GM12878 (cell line): ENCODE measurements at regions not wholly inside any gene's neighbourhood (a gene's known extent, or its start where the extent isn't known, plus 50 kb on each side); places are given as distances from the start of the nearest gene placed in this dataset.

ENCODE experiments used
- ATAC-seq: fragments of 200-7000 bp; cut with Tn5 transposase; 3 replicates; pipeline ENCODE4 v1.9.1; 2020; ENCODE audit warnings: mild to moderate bottlenecking, moderate library complexity
- BruUV-seq: library from RNA; stranded (reverse); fragments of 400-500 nt; replicated peaks from 2 replicates; lab custom pipeline; 2021; lab: Mats Ljungman, UMichigan
- CTCF ChIA-PET: fragments of 300-600 bp; sonication (Branson Sonifier 250); formaldehyde crosslinking; extraction: SDS; loops from one replicate; lab custom pipeline; 2021; ENCODE audit warnings: inconsistent platforms; lab: Yijun Ruan, JAX
- POLR2A ChIA-PET: fragments of 350-600 bp; formaldehyde crosslinking; extraction: SDS; loops from one replicate; lab custom pipeline; 2021; ENCODE audit warnings: inconsistent platforms; lab: Charles Lee
- RAD21 ChIA-PET: fragments of 300-600 bp; sonication (Branson Sonifier 250); formaldehyde crosslinking; loops from one replicate; lab custom pipeline; 2023; ENCODE audit warnings: antibody characterized with exemption; ENCODE audit not compliant: unreplicated experiment; lab: Charles Lee
- SMC1A ChIA-PET: fragments of 300-600 bp; sonication (Branson Sonifier 250); formaldehyde crosslinking; loops from one replicate; lab custom pipeline; 2023; ENCODE audit not compliant: unreplicated experiment, uncharacterized antibody; lab: Charles Lee
- DNase-seq: peaks from one replicate; pipeline ENCODE4 v3.0.0-alpha.2; 2011; ENCODE audit warnings: low read depth, low spot score
- FAIRE-seq: peaks from 3 replicates; lab custom pipeline; 2011; peaks lifted over from hg19 to GRCh38; lab: Jason Lieb, UNC
- H2AFZ ChIP-seq: 2 replicates; pipeline ENCODE4 v1.6.0; 2011; ENCODE audit warnings: low read depth, low read length, control low read depth; ENCODE audit not compliant: control insufficient read depth
- H3K27ac ChIP-seq: 2 replicates; pipeline ENCODE4 v1.5.1; 2011; ENCODE audit warnings: control low read depth; ENCODE audit not compliant: control insufficient read depth, insufficient read depth
- H3K27me3 ChIP-seq, 2 experiments: replicated peaks in 1 of 2; 2 replicates each; pipeline versions ENCODE4 v1.6.0 to v1.6.1; 2011; ENCODE audit warnings: low read length in 1 of 2; ENCODE audit not compliant: control insufficient read depth in 2 of 2, insufficient read depth in 2 of 2
- H3K36me3 ChIP-seq, 2 experiments: 2 replicates each; pipeline ENCODE4 v1.5.1; 2011; ENCODE audit warnings: low read length in 1 of 2; ENCODE audit not compliant: control insufficient read depth in 2 of 2, insufficient read depth in 2 of 2
- H3K4me1 ChIP-seq: 2 replicates; pipeline ENCODE4 v1.6.1; 2011; ENCODE audit warnings: mild to moderate bottlenecking, low read length, moderate library complexity, mixed read lengths; ENCODE audit not compliant: control insufficient read depth, insufficient read depth
- H3K4me2 ChIP-seq: 2 replicates; pipeline ENCODE4 v1.6.0; 2011; ENCODE audit warnings: control low read depth; ENCODE audit not compliant: control insufficient read depth, insufficient read depth
- H3K4me3 ChIP-seq: fragments of 200-600 bp; sonication (generic); 2 replicates; pipeline ENCODE4 v1.5.1; 2016
- H3K79me2 ChIP-seq: 2 replicates; pipeline ENCODE4 v1.6.0; 2011; ENCODE audit warnings: low read length; ENCODE audit not compliant: control insufficient read depth, insufficient read depth
- H3K9ac ChIP-seq: 2 replicates; pipeline ENCODE4 v1.8.0; 2011; ENCODE audit warnings: low read length, control low read depth, mixed read lengths; ENCODE audit not compliant: control insufficient read depth, insufficient read depth
- H3K9me3 ChIP-seq: replicated peaks from 3 replicates; pipeline ENCODE4 v1.5.1; 2011; ENCODE audit warnings: mild to moderate bottlenecking, low read length; ENCODE audit not compliant: control insufficient read depth, insufficient read depth
- H4K20me1 ChIP-seq: 2 replicates; pipeline ENCODE4 v1.6.0; 2011; ENCODE audit not compliant: control insufficient read depth, insufficient read depth
- MYB ChIP-seq: fragments of 150-350 bp; IDR thresholded peaks from 2 replicates; pipeline ENCODE4 v1.6.1; 2014; ENCODE audit warnings: mild to moderate bottlenecking, low read depth, low read length, borderline replicate concordance
- NRF1 ChIP-seq: conservative IDR thresholded peaks from 2 replicates; pipeline ENCODE4 v1.6.1; 2011; ENCODE audit warnings: mild to moderate bottlenecking, low read depth, low read length, improper control_type of control experiment
- RAD21 ChIP-seq: IDR thresholded peaks from 2 replicates; pipeline ENCODE4 v1.6.1; 2011; ENCODE audit warnings: mild to moderate bottlenecking, low read depth, low read length, moderate library complexity; ENCODE audit not compliant: insufficient read depth
- RBBP5 ChIP-seq: fragments of 200-600 bp; sonication (generic); conservative IDR thresholded peaks from 2 replicates; pipeline ENCODE4 v1.6.1; 2016
- STAT1 ChIP-seq: fragments of 450-650 bp; conservative IDR thresholded peaks from 2 replicates; pipeline ENCODE4 v1.6.1; 2014; ENCODE audit warnings: antibody characterized with exemption, mild to moderate bottlenecking
- SUZ12 ChIP-seq: fragments of 200-600 bp; sonication (generic); IDR thresholded peaks from one replicate; pipeline ENCODE4 v1.6.1; 2018; ENCODE audit warnings: antibody characterized with exemption, mild to moderate bottlenecking; ENCODE audit not compliant: unreplicated experiment
- ZNF217 ChIP-seq: fragments of 450-650 bp; IDR thresholded peaks from 2 replicates; pipeline ENCODE4 v1.6.1; 2017; ENCODE audit warnings: antibody characterized with exemption, mild to moderate bottlenecking
- ZZZ3 ChIP-seq: IDR thresholded peaks from 2 replicates; pipeline ENCODE4 v1.6.1; 2011; ENCODE audit warnings: low read depth; ENCODE audit not compliant: control insufficient read depth, insufficient read length
- WGBS: methylation state at CpG from one replicate; pipeline ENCODE4 v1.1.6; 2016; ENCODE audit warnings: low lambda C conversion rate; ENCODE audit not compliant: insufficient replicate concordance, insufficient coverage; ENCODE audit errors: missing lambda C conversion rate; 5-methylcytosine and 5-hydroxymethylcytosine counted together
- in situ Hi-C: fragments of 300-500 bp; cut with MboI; formaldehyde crosslinking; loops from 9 replicates; pipeline ENCODE4 v1.14.3; 2018; ENCODE audit warnings: mixed read lengths
- intact Hi-C: fragments of 100-400 bp; cut with micrococcal nuclease; formaldehyde crosslinking; loops from one replicate; pipeline ENCODE4 v1.14.2; 2022; ENCODE audit not compliant: unreplicated experiment
- TF ChIP-seq, protein P1 (sequence below): fragments of 150-350 bp; IDR thresholded peaks from 2 replicates; pipeline ENCODE4 v1.6.1; 2014; ENCODE audit warnings: mild to moderate bottlenecking, low read depth, low read length

GRCh38 chr7:53415816-53416215 lies 380.4 kb downstream of the POM121L12 start:
- no peak overlapping the region for H3K27ac ChIP-seq
- H3K27me3 ChIP-seq: no peaks in the 10 kb centered on the region
- H2AFZ ChIP-seq: no peak overlapping the region
- WGBS: 64% methylated on average over 2 of the region's 2 CpGs
- TF ChIP-seq STAT1 (no peak), MYB (no peak), SUZ12 (no peak), ZNF217 (no peak), NRF1 (no peak), ZZZ3 (no peak), RBBP5 (no peak), RAD21 (no peak)
- TF ChIP-seq, protein P1, sequence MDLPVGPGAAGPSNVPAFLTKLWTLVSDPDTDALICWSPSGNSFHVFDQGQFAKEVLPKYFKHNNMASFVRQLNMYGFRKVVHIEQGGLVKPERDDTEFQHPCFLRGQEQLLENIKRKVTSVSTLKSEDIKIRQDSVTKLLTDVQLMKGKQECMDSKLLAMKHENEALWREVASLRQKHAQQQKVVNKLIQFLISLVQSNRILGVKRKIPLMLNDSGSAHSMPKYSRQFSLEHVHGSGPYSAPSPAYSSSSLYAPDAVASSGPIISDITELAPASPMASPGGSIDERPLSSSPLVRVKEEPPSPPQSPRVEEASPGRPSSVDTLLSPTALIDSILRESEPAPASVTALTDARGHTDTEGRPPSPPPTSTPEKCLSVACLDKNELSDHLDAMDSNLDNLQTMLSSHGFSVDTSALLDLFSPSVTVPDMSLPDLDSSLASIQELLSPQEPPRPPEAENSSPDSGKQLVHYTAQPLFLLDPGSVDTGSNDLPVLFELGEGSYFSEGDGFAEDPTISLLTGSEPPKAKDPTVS: no peak
- TF ChIP-seq, all 136 proteins: peak for 0
- ChIA-PET RAD21 (no interaction called here), CTCF (interaction anchor here (0.9 kb wide), 1 partner anchor 9 kb away, joined by 3 read pairs; no protein-coding TSS in a partner anchor), SMC1A (no interaction called here), POLR2A (no interaction called here)
- no peak for DNase-seq
- Histone ChIP-seq H3K4me1 (no peaks in the 10 kb centered on the region), H3K9ac (no peak overlapping the region), H4K20me1 (no peaks in the 10 kb centered on the region), H3K79me2 (no peaks in the 10 kb centered on the region), H3K4me3 (no peak overlapping the region), H3K4me2 (no peak overlapping the region), H3K36me3 (no peaks in the 10 kb centered on the region), H3K9me3 (no peaks in the 10 kb centered on the region)
- intact Hi-C loops: no loop called here
- no TSS peak for BruUV-seq
- in situ Hi-C loops: no loop called here
- no peak for ATAC-seq
- FAIRE-seq: no peak
